Neural cell (in vitro differentiated cells): ENCODE measurements at regions not wholly inside any gene's neighbourhood (a gene's known extent, or its start where the extent isn't known, plus 50 kb on each side); places are given as distances from the start of the nearest gene placed in this dataset.

Experiments
- EZH2 ChIP-seq: fragments of 200-600, 300-800 bp; shearing (Covaris generic), sonication (generic); IDR thresholded peaks from 2 replicates; pipeline ENCODE4 v1.6.1; 2014; ENCODE audit warnings: antibody characterized with exemption, low read length, borderline replicate concordance, mild to moderate bottlenecking; ENCODE audit not compliant: insufficient read depth, poor library complexity, severe bottlenecking
- POLR2AphosphoS5 ChIP-seq: IDR thresholded peaks from 2 replicates; pipeline ENCODE4 v1.6.1; 2012
- SMC3 ChIP-seq: fragments of 450-650 bp; conservative IDR thresholded peaks from 2 replicates; pipeline ENCODE4 v1.6.1; 2014; ENCODE audit warnings: antibody characterized with exemption, mild to moderate bottlenecking, moderate library complexity; ENCODE audit not compliant: poor library complexity
- TAF1 ChIP-seq: IDR thresholded peaks from 2 replicates; pipeline ENCODE4 v1.6.1; 2012; ENCODE audit warnings: low read depth
- TF ChIP-seq, protein P1 (sequence below): fragments of 450-650 bp; IDR thresholded peaks from 2 replicates; pipeline ENCODE4 v1.5.1; 2014; ENCODE audit warnings: antibody characterized with exemption, mild to moderate bottlenecking, moderate library complexity; ENCODE audit not compliant: poor library complexity, severe bottlenecking

DNA sequence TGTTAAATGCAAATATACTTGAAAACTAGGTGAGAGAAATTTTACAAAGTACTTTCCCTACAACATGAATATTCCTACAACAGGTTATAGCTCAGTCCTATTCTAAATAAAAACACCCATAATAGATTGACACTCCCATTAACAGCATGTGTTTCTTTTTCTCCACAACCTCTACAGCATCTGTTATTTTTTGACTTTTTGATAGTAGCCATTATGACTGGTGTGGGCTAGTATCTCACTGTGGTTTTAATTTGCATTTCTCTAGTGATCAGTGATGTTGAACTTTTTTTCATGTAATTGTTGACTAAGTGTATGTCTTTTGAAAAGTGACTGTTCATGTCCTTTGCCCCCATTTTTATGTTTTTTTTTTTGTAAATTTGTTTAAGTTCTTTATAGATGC, 1506.1 kb upstream of the CDH9 start:
- TF ChIP-seq, protein P1, sequence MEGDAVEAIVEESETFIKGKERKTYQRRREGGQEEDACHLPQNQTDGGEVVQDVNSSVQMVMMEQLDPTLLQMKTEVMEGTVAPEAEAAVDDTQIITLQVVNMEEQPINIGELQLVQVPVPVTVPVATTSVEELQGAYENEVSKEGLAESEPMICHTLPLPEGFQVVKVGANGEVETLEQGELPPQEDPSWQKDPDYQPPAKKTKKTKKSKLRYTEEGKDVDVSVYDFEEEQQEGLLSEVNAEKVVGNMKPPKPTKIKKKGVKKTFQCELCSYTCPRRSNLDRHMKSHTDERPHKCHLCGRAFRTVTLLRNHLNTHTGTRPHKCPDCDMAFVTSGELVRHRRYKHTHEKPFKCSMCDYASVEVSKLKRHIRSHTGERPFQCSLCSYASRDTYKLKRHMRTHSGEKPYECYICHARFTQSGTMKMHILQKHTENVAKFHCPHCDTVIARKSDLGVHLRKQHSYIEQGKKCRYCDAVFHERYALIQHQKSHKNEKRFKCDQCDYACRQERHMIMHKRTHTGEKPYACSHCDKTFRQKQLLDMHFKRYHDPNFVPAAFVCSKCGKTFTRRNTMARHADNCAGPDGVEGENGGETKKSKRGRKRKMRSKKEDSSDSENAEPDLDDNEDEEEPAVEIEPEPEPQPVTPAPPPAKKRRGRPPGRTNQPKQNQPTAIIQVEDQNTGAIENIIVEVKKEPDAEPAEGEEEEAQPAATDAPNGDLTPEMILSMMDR, result no peak
- TF ChIP-seq SMC3 (no peak), TAF1 (no peak), POLR2AphosphoS5 (no peak), EZH2 (no peak)
